ENCODE measurements at regions not wholly inside any gene's neighbourhood (a gene's known extent, or its start where the extent isn't known, plus 50 kb on each side); places are given as distances from the start of the nearest gene placed in this dataset.

DNA sequence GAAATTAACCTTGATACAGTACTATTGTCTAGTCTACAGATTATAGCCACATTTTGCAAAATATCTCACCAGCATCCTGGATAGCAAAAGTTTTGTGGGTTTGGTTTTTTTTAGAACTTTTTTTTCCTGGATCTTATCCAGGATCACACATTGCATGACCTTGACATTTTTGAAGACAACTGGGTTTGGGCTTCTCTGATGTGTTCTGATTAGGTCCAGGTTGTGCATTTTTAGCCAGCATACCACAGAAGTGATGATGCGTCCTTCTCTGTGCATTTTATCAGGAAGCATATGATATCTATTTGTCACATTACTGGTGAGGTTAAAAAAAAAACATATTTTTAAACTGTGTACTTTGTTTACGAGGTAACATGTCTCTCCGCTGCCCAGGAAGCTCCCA is 221.0 kb upstream of the OSR1 start:
- DNase-seq = no peak

DNA sequence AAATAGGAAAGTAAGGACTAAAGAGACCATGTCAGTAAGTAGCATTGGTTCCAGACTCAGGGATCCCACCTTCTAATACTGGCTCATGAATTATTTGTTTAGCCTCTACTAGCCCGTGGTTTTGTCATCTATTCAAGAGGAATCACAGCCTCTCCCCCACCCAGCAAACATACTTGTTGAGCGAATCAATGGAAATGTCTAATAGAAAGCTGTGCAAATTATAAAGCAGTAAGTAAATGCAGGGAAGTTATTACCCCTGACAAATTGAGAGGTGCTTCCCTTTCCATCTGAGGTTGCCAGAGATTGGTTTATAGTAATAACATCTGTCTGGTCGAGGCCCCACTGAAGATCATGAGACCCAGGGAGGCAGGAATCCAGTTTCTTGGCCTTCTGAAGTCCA is 219.3 kb upstream of the OSR1 start:
- no peak for DNase-seq

DNA sequence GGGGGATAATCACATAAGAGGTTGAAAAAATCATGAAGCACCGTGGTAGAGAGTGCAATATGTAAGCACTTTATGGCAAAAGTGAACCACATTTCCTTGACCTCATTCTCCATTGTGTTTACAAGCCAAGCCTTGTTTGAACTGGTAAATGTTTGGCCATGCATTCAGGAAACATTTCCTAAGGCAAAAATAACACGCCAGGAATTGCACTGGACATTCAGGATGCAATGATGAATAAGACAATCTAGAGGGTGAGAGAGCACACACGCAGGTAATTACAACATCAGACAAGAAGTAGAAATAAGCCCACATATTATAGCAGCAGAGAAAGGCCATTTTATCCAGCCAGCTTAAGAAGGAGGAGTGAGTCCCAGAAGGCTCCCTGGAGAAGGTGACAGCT is 218.0 kb upstream of the OSR1 start:
- no peak for DNase-seq

DNA sequence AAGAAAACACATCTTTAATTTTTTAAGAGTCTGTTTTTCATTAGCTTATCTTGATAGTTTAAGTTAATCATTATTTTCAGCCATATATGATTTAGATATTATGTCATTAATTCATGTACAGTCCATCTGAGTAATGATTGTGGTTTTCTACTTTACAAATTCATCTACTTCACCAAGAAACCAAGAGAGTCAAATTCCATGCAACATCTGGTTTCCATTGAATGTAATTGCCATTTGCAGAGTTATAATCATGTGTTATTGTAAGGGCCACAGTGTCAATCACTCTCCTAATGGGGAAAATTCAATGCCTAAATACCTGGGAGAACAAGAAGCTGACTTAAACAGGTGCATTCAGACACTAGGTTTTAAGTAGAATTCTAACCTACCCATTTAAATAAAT is 217.2 kb upstream of the OSR1 start:
- no peak for DNase-seq

DNA sequence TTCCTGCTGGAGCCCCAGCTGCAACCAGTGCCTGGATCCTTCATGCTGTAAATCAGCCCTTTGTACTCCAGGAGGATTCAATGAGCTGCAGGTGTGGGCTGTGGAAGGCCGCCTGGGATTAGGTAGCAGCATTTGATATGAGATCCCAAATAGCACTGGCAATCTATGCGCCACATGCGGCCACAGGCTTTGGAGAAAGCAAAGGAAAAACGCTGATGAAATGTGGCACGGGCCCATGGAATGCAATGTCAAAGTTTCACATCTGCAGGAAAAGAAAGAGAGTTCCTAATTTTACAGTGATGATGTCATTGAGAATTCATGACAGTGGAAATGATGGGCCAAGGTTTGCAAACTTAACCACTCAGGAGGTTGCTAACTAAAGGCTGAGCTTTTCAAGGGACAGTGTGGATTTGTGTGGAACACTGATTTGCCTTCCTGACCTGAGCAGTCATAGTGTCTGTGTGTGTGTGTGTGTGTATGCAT is 216.4 kb upstream of the OSR1 start:
- no peak for DNase-seq

DNA sequence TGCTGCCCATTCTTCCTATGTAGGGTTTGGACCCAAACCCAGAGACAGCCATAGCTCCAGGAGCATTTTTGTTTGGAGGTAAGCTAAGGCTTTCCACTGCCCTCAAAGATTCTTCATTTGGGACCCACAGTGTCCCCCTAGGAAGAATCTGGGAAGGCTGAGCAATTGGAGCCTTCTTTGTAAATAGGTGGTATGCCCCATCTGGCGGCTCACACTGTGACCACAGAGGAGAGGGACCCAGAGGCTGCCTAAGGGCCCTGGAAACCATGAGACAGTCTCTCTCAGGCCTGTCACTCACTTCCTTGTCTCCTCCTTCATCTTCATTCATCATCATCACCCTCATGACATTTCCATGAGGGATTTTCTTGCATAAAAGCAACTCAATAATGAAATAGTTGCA is 215.4 kb upstream of the OSR1 start:
- no peak for DNase-seq

DNA sequence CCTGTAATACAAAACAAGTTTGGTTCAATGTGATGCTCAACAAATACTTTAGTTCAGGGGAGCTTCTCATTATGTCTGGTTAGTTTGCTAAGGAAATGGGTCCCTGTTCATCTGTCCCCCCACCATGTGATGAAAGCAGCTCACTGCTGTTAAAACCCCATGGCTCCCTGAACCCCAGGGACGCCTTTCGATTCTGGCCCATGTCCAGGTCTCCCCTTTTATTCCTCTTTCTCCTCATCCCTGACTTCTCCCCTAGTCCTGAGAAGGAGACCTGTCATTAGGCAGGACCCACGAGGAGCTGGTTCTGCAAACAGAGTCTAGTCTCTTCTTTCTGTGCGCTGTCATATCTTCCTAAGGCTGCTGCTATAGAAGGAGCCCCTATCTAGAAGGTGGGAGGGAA is 213.3 kb upstream of the OSR1 start:
- no peak for DNase-seq

DNA sequence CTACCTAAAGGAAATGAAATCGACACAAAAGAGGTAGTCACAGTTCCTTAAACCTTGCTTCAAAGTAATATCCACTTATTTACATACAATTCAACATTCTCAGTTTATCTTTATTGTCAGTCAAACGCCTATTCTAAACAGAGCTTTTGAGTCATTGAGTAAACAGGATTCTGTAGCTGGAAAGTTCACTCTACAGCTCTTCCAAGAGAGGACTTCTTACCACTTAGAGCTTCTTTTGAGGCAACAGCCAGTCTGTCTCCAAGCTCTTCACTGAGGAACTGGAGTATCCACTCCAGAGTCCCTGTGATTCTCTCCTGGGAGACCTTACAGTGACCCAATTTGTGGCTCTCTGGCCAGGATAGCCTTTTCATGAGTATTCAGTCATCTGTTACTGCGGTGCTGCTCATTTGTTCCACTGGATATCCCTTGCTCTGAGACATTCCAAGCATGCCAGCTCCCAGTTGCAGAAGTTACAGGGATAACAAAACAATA is 210.9 kb upstream of the OSR1 start:
- no peak for DNase-seq

DNA sequence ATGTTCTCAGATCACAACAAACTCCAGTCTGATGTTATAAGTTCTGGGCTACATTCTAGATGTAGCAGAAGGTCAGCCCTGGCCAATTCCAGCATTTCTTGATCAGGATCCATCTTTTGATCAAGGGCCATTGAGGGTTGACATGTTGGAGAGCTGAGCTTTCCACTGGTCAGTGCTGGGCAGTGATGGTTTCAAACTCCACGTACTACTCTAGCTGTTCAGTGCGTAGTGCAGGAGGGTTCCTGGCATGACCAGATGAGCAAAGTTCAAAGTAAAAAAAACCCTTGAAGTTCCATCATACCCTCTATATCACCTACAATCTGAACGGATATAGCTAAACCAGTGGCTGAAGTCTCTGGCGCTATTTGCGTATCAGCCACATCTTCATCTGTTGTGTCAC is 210.4 kb upstream of the OSR1 start:
- DNase-seq = no peak

DNA sequence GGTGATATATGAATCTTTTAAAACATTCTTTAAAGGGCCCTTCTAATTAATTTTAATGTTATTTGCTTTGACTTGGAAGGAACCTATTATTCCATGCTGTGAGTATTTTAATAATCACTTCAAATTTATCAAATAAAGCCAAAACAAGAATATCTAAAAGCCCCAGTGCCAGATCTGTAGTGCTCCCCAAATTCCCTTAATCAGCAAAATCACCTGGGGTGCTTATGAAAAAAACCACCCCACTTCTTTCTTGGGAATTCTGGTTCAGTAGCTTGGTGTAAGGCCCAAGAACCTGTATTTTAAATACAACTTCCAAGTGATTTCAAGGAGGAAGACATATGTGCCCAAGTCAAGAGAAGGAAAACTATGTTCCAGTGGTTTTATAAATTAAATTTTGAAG is 202.4 kb upstream of the OSR1 start:
- DNase-seq = no peak

DNA sequence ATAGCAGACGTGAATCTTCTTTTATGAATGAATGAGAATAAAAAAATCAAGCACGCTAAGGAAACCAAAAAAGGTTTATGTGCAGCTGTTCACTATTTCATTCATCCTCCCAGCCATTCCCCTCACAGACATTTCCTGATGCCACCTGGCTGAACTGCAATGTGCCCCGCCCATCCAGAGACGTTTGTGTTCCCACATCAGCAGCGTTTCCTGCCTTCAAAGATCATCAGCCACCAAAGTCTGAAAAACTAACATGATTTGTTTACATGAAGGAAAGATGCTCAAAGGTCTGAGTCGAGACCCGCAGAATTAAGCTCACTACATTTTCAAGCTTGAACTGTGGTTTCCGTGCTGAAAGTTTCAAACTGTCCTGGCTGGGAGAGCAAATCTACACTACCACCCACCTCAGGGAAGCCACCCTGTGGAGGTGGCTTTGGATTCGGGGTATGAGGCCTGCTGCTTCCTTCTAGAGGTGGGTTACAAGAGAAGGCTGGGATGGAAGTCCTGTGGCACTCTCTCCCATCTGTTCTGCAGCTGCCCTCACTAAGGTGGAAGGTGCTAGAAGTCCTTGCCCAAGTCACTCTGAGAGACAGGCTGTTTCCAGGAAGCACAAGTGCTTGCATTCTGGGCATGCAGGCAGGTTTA is 201.3 kb upstream of the OSR1 start:
- DNase-seq = no peak

DNA sequence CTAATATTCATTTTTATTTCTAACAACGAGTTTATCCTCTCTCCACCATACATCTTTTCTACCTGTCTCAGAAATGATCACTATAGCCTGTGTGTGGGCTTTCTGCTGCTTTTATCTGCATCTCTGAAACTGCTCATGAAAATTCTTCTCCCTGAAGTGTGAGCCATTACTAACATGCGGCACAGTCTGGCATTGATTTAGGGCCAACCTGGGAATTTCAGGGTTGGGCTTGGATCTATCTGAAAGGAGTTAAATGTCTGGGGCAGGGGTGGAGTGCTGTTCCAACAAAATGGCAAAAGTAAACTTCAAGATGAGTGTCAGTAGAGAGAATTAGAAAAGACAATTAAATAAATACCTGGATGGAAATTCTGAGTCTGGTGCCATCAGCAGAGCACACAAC is 198.2 kb upstream of the OSR1 start:
- DNase-seq = no peak

DNA sequence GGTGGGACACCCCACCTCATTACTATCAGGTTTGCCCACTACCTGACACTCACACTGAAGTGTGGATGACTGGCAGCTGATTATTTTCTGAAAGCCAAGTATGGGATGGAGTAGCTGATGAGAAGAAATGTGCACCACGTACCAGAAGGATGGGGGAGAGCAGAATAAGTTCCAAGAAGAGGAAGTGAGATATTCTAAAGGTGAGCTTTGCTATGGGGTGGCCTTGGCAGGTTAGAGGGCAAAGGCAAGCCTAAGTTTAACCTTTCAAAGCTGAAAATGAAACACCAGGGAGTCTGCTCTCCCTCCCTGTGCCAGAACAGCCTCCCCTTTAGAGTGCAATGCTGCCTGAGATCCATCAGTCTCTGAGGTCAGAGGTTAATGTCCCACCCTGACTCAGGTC is 196.1 kb upstream of the OSR1 start:
- no peak for DNase-seq

DNA sequence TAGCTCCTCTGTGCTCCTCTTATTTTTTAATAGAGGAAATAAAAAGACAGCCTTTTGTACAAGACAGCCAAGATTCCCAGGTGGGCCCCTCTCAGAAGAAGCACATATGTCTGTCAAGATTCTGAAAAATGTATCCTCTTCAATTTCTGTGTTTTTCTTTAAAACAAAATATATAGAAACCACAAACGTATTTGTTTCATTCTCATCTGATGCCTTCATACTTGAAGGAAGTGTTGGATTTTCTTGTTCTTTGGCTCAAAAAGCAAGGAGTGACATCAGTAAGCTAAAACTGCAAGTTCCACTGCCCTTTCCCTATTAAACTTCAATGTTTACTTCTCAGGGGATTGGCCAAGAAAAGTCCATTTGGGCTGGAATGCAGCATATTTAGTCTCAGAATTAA is 193.8 kb upstream of the OSR1 start:
- no peak for DNase-seq

DNA sequence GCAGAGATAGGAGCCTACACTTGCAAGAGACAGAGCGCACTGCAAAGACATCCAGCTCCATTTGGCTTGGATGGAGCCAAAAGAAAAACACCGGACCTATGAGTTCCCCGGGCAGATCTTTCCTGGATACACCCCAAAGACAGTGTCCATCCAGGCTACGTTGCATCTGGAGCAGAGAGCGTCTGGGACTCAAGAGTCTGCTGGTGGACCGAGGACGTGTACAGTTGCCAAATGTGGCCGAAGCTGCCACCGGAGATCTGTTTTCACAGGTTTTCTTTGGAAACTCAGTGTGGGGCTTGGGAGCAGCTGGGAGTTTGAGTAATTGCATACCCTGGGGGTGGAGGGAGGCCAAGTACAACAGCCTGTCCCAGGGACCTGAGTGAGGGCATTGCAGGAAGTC is 192.3 kb upstream of the OSR1 start:
- no peak for DNase-seq

DNA sequence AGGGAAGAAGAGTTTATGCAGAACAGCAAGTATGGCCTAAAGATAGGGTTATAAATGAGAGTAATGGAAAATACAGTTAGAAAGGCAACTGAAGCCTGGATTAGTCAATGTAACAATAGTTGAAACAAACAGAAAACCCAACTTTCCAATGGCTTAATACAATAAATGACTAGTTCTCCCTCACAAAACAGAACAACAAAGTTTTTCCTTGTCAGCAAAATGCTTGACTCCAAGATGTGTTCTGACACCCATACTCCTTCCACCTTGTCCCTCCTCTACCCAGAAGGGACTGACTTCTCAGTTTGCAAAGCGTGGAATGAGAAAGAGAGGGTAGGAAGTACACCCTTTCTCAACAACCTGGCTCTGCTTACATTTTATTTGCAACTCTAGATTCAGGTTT is 191.4 kb upstream of the OSR1 start:
- no peak for DNase-seq

DNA sequence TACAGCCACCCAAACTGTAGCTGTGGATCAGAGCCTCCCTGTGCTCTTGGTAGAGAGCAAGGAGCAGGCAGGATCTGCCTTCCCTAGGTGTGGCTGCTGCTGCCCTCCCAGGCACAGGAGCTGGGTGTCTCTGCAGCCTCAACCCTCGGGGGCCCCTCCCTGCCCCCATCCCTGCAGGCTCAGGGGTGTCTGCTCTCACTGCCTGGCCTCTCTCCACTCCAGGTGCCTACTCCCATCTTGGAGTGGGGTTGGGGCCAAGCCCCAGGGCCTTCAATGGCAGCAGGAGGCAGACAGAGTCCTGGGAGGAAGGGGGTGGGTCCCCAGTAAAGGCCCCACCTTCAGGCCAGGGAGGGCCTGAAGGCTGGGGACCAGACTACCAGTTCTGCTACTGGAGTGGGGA is 189.7 kb upstream of the OSR1 start:
- DNase-seq = no peak

DNA sequence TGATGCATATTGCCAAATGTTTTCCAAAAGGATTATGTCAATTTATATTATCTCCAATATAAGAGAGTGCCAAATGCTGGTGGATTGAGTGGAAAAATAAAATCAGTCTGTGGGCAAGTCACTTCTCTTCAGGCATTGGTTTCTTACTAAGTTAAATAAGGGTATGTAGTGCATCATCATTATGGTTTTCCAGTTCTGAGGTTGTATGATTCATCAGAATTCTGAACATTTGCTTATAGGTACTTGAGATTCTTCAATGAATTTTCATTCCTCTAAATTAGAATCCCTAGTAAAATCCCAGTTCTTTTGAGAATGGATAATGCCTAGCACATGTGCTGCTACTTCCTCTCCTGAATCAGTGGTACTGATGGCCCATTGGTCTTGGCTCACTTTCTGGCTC is 188.9 kb upstream of the OSR1 start:
- no peak for DNase-seq

DNA sequence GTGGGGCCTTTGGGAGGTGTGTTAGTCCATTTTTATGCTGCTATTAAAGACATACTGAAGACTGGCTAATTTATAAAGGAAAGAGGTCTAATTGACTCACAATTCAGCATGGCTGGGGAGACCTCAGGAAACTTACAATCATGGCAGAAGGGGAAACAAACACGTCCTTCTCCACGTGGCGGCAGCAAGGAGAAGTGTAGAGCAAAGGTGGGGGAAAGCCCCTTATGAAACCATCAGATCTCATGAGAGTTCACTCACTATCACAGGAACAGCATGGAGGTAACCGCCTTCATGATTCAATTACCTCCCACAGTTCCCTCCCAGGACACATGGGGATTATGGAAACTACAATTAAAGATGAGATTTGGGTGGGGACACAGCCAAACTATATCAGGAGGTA is 187.1 kb upstream of the OSR1 start:
- no peak for DNase-seq

DNA sequence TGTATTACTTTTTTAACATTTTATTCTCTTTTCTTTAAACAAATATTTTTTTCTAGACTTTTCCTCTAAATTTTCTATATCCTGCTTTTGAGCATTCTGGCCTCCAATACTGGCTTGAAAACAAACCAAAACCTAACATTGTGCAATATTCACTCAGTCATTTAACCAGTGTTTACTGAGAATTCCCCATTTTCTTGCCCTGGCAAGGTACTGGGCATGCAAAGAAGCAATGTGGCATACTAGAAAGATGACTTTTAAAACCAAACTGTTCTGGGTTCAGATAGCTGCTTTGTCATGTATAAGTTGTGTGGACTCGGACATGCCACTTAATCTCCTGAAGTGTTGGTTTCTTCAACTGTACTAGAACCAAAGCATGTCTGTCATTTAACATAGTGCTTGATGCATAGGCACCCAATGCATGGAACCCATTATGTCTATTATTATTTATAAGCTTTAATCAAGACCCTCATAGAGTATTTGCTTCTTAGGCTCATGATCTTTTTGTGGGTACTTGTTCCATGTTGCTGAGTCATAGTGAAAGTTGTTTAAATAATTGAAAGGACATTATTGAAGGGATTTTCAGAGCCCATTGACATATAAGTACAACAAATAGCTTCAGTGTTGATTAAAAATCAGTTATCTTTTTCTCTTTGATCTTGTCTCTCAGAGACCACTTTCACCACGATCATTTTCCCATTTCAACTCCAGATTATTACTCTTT is 185.4 kb upstream of the OSR1 start:
- no peak for DNase-seq

DNA sequence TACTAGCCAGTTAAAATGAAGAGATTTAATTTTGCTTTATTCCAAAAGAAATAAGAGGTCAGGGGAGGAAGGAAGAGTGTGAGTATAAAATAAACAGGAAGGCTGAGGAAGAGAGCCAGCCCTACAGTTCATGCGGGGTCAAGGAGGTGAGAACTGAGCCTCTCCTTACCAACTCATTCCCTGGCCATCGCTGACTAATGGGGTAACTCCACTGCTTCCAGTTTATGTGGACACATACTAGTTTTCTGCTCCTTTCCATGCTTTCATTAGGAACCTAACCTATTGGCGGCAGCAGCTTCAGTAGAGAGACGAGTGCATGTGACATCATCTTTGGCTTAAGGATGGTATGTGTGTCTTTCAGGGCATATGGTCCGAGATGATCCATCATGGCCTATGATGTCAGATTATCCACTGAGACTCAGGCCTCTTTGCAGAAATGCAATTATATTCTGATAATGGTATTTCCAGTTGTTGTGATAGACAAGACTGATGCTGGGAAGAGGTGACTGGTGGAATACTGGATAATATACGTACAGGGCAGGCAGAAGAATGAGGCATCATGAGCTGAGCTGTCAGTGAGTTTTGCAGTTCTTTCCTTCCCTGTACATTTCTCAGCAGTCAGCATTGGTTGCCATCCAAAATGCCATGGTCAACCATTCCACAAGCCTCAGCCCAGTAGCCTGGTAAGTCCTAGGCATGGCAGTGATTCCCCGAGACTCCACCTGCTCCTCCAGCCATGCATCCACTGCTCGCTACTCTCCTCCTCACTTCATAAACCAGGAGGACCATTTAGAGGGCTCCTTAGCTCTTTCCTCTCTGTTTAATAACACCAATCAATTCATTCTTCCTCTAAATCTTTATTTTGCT is 184.6 kb upstream of the OSR1 start:
- DNase-seq = no peak

DNA sequence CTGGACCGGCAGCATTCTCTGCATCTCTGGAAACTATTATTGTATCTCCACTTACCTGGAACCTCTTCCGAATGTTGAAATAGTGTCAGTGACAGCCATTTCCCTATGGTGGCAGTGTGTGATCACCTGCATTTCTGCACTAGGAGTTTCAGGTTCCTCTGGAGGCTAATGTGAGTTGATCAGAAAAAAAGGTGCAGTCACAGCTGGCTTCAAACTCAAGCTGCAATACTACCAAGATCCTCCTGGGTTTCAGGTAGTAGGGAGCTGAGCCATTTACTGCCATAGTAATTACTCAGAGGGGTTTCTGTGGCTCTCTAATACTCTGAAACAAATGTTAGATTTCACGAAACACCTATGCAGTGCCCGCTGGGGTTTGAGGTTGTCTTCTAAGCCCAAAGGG is 183.5 kb upstream of the OSR1 start:
- no peak for DNase-seq

DNA sequence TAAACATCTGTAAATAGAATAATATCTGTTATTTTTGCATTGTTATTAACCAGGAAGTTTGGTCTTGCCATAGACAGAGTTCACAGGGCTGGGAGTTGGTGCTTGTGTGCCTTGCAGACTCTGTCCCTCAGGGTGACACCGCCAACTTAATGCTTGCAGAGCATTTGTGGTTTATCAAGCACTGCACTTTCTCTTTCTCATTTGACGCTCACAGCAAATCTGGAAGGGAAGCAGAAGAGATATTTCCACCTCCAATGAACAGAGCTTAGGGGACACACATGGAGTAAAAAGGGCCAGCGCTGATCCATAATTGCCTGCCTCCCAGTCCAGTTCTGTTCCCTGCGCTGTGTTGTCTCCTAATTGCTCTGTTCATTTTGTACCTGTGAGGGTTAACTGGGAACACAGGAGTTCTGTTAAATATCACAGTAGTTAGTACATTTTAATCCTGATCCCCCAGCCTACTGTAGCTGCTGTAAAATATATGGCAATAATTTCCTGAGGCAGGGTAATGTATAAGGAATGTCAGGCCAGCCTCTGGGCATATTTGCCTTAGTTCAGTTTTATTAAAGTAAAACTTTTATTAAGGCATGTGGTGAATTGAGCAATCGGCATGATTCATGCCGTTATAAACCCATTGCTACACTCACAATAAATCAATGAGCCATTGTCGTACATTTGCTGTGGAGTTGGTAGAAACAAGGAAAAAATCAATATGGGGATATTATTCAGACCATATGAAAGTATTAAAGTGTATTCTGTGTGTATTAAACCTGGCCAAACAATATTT is 182.5 kb upstream of the OSR1 start:
- DNase-seq = no peak
